ENCODE measurements at regions not wholly inside any gene's neighbourhood (a gene's known extent, or its start where the extent isn't known, plus 50 kb on each side); places are given as distances from the start of the nearest gene placed in this dataset.

GRCh38 chr4:129167640-129168260 is 71.8 kb downstream of the C4orf33 start:
- no peak for DNase-seq (ENCODE audit: low spot score)

- no peak for DNase-seq (ENCODE audit: low spot score)
Measured at GRCh38 chr4:129172181-129172580, 76.2 kb downstream of the C4orf33 start.

- DNase-seq (ENCODE audit: low spot score) = no peak
Measured at GRCh38 chr4:129176864-129177263, 80.9 kb downstream of the C4orf33 start.

- no peak for DNase-seq (ENCODE audit: low spot score)
Measured at GRCh38 chr4:129179276-129179675, 83.3 kb downstream of the C4orf33 start.

- no peak for DNase-seq (ENCODE audit: low spot score)
Measured at GRCh38 chr4:129189630-129190029, 93.7 kb downstream of the C4orf33 start.

GRCh38 chr4:129193357-129194100 is 97.6 kb downstream of the C4orf33 start:
- no peak for DNase-seq (ENCODE audit: low spot score)

- no peak for DNase-seq (ENCODE audit: low spot score)
Measured at GRCh38 chr4:129208481-129208880, 112.5 kb downstream of the C4orf33 start.

- no peak for DNase-seq (ENCODE audit: low spot score)
Measured at GRCh38 chr4:129213692-129214091, 117.7 kb downstream of the C4orf33 start.

GRCh38 chr4:129218360-129218759 is 122.4 kb downstream of the C4orf33 start:
- DNase-seq (ENCODE audit: low spot score) = no peak

- DNase-seq (ENCODE audit: low spot score) = no peak
Measured at GRCh38 chr4:129218897-129219296, 122.9 kb downstream of the C4orf33 start.

GRCh38 chr4:129220254-129220653 is 124.3 kb downstream of the C4orf33 start:
- DNase-seq (ENCODE audit: low spot score) = no peak

GRCh38 chr4:129223945-129224344 is 128.0 kb downstream of the C4orf33 start:
- DNase-seq (ENCODE audit: low spot score) = no peak

- no peak for DNase-seq (ENCODE audit: low spot score)
Measured at GRCh38 chr4:129230846-129231245, 134.9 kb downstream of the C4orf33 start.

- no peak for DNase-seq (ENCODE audit: low spot score)
Measured at GRCh38 chr4:129231945-129232588, 136.1 kb downstream of the C4orf33 start.

GRCh38 chr4:129232589-129233337 is 136.8 kb downstream of the C4orf33 start:
- no peak for DNase-seq (ENCODE audit: low spot score)

- no peak for DNase-seq (ENCODE audit: low spot score)
Measured at GRCh38 chr4:129233691-129234090, 137.7 kb downstream of the C4orf33 start.

- no peak for DNase-seq (ENCODE audit: low spot score)
Measured at GRCh38 chr4:129236351-129236750, 140.4 kb downstream of the C4orf33 start.

GRCh38 chr4:129239088-129239487 is 143.1 kb downstream of the C4orf33 start:
- DNase-seq (ENCODE audit: low spot score) = no peak

GRCh38 chr4:129240816-129241215 is 144.9 kb downstream of the C4orf33 start:
- no peak for DNase-seq (ENCODE audit: low spot score)

GRCh38 chr4:129246145-129246544 is 150.2 kb downstream of the C4orf33 start:
- no peak for DNase-seq (ENCODE audit: low spot score)

GRCh38 chr4:129246910-129247461 is 151.0 kb downstream of the C4orf33 start:
- DNase-seq (ENCODE audit: low spot score) = no peak

GRCh38 chr4:129248621-129249020 is 152.7 kb downstream of the C4orf33 start:
- no peak for DNase-seq (ENCODE audit: low spot score)

Data from hematopoietic multipotent progenitor cell treated with erythropoietin and hydrocortisone succinate and interleukin-3 and kit ligand, for 15 days (in vitro differentiated cells).